Germinal center (tissue), 1 donor: ENCODE measurements at regions not wholly inside any gene's neighbourhood (a gene's known extent, or its start where the extent isn't known, plus 50 kb on each side); places are given as distances from the start of the nearest gene placed in this dataset.

Source experiments
- DNase-seq: peaks from one replicate; pipeline ENCODE4 v3.0.0; 2012; ENCODE audit warnings: mixed read lengths, low spot score

DNA sequence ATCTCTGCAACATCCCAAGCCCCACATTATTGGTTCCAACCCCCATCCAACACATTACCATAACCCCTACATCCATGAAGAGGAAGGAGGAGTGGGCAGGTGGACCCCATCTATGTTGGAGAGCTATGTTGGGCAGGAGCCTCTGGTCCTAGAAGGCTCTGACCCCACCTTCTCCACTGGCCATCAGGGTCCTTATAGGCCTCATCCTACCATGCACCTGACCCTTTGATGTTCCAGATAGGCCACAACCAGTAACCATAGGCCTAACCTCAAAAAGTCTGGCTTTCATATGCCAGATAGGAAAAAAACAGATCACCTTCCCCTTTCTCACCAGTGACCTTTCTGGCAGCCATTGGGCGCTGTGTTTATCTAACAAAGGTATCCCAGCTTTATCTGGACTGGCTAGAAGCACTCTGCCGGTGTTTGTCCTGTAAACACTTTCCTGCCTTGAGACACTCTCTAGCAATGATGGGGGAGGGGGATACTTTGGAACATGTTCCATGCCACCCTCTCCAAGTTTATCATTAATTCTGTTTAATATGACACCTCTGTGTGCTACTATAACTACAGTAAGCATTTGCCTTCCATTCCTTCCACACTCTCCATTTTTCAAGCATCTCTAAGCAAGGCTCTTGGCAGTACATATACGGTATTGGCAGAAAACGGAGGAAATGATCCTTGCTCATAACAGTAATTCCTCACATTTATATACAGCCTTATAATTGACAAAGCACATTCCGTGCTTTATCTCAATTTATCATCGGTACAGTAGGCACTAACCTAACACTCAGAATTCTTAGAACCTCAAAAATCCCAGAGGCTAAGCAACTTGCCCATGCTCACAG, 377.1 kb downstream of the VPS13C start:
- DNase-seq: no peak

- no peak for DNase-seq
These were observed 378.6 kb downstream of the VPS13C start for GRCh38 chr15:61681676-61682075.

DNA sequence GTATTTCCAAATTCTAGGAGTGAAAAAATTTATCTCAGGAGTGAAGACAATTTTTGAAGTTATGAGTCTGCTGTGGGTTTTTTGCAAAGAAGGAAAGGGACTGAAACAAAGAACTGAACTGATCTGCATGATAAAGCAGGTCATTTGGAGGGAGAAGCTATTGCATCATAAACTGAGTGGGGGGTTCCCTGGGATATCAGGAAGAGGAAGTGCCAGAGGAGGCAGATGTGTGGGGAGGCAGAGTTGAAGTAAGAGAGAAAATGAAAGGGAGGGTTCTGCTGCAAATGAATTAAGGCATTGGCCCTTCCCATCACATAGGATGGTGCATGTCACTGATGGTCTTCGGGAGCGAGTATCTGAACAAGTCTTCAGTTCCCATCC, 379.2 kb downstream of the VPS13C start:
- no peak for DNase-seq

- no peak for DNase-seq
These were observed 379.8 kb downstream of the VPS13C start for GRCh38 chr15:61680260-61681037.

- no peak for DNase-seq
These were observed 388.5 kb downstream of the VPS13C start for GRCh38 chr15:61671736-61672135.

DNA sequence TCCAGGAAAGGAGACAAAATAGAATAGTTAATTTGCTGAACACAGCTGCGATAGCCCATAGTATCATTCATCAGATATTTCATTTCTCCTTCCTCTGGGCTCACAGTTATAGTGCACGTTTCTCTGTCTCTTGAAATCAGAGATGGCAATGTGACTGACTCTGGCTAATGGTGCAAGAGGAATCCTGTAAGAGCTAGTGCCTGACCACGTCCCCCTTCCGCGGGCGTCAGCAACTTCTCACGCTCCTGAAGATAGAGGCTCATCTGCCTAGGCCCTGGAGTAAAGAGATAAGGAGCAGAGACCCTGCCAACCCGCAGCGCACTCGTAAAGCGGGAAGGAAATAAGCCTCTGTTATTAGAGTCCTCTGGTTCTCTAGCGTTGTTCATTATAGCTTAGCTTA, 391.8 kb downstream of the VPS13C start:
- DNase-seq: no peak

GRCh38 chr15:61661791-61662190, 398.5 kb downstream of the VPS13C start:
- no peak for DNase-seq

DNA sequence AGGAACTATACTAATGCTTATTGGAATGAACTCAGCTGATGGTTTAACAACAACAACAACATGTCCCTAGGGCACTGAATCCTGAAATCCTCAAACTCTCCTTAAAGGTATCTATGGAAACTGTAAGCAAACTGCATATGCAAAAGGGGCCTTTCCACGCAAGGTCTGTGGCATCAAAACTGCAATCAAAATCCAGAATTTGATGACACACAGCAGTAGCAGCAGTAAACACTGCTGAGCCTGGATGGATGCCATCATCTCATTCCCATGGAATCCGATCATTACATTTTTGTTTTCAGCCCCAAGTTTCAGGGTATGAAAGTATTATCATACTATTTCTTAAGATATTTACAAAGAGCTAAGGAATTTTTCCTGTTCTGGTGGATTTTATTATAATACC, 399.7 kb downstream of the VPS13C start:
- no peak for DNase-seq

GRCh38 chr15:61659566-61660190, 400.6 kb downstream of the VPS13C start:
- DNase-seq: no peak

- no peak for DNase-seq
These were observed 402.8 kb downstream of the VPS13C start for GRCh38 chr15:61657461-61657860.

GRCh38 chr15:61656391-61656790, 403.9 kb downstream of the VPS13C start:
- DNase-seq: no peak

DNA sequence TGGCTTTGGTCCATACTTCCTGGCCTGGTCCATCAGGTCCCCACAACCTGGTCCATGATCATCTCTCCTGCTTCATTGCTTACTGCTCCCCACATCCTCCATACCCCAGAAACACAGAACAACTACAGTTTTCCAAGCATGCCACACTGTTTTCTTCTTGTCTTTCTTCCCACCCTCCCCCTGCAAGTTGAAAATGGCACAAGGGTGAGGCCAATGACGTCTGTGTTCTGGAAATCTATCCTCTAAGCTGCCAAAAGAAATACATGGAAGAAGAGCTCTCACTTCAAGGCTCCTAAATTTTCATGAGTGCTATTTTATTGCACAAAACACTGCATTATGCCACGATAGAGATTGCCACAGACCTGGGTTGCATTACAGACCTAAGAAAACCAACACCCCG, 404.4 kb downstream of the VPS13C start:
- no peak for DNase-seq

- no peak for DNase-seq
These were observed 405.3 kb downstream of the VPS13C start for GRCh38 chr15:61654918-61655317.

DNA sequence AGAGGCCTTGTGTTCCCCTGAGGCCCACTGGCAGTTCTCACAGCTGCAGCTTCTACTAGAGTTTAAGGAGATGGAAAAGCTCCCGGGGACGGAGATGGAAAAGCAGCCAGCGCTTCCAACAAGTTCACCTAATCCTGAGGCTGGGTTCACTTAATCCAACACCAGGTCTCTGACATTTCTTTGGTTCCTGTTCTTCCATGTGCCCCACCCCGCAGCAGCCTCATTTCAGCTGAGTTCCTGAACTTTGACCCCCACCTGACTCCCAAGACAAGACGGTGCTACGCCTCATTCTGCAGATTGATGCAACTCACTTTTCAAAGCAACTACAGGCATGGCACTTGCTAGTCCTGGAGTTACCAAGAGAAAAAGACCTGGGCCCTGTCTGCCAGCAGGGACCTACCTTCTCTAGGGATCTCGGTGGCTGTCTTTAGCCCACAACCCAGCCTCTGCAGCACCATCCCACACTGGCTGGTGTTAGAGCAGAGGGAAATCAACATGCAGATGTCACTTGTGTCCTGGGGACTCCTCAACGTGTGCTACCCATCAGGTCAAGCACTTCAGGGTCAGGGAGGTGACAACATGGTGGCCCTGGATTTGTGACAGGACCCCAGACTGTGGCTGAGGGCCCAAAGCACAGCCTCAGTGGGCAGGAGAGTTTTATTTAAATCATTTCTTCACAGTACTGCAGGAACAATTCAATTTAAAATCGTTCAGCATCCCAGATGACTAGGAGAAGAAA, 406.1 kb downstream of the VPS13C start:
- DNase-seq: no peak

- DNase-seq: no peak
These were observed 407.1 kb downstream of the VPS13C start for GRCh38 chr15:61653110-61653509.

DNA sequence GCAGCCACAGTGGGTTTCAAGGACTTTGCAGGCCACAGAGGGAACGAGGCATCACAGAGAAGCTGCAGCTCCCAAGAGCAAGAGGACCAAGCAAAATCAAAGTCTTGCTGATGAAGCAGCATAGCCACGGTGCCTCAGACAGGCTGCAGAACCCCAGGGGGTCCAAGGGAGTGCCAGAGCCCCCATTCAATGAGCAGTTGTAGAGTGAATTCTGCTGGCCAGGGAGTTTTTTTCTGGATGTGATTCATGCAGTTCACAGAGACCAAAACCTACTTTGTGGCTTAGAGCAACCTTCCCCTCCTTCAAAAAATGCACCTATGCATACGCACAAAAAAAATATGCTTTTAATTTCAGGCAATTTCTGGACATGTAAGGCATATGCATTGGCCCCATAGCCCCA, 409.0 kb downstream of the VPS13C start:
- no peak for DNase-seq

DNA sequence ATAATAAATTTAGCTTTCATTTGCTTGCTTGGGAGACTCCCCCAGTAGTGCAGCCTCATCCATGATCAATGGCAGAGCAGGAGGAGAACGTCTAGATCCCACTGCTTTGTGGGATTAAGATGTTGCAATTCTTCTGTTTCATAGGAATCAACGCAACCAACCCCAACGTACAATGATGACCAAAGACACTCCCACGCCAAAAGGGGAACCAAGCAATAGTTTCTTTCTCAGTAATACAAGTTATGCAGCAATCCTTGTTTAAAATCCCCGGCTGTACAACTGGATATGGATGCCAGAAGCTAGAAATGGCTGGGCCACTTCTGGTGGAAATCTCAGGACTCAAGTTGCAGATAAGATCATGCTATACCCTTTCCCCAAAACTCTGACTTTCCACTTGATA, 411.2 kb downstream of the VPS13C start:
- no peak for DNase-seq

DNA sequence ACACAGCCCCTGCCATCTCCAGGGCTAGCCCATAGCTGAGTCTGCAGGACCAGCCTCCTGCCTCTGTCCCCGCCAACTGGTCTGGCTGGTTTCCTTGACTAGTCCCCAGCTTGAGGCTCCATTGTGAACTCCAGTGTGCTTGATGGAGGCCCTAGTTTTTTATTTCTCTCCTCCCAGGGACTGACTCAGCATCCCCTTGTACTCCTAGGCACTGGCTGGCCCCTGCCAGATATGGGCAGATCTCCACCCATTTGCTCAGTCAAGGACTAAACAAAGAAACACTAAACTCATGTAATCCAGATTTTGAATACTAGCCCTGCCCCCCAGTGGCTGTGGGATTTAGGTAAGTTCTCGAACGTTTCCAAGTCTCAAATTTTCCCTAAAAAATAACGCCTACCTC, 415.4 kb upstream of the RORA start:
- DNase-seq: no peak

DNA sequence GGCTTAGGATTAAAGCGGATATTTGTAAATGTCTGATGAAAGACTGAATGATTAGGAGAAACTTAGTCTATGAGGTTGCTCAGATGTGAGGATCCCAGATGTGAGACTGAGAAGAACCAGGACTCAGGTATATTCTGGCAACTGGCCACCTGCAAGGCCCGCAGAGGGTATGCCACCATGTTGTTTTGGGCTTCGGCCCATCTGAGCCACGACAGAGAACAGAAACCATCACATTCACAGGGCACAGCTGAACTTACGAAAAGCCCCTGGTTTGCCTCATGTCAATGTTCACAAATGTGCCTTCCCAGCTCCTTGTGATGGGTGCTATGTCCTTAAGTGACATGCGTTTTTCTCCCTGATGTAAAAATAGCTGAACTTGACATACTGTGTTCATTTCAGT, 412.5 kb upstream of the RORA start:
- no peak for DNase-seq

DNA sequence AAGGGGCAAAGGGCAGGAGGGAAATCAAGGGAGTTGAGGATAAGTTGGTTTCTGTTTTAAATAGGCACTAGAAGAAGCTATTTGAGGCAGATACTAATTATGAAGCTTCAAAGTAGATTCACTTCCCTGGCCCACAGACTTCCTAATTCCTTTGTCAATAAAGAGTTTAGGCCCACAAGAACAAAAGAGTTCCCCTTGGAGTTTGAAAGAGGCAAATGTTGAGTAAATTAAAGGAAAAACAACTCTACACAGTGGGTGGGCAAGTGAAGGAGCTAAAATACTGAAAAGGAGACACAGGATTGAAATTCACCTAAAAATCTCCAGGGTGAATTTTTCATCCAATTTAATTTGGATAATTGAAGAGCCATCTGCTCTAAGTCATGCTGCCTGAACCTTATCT, 411.7 kb upstream of the RORA start:
- DNase-seq: no peak

DNA sequence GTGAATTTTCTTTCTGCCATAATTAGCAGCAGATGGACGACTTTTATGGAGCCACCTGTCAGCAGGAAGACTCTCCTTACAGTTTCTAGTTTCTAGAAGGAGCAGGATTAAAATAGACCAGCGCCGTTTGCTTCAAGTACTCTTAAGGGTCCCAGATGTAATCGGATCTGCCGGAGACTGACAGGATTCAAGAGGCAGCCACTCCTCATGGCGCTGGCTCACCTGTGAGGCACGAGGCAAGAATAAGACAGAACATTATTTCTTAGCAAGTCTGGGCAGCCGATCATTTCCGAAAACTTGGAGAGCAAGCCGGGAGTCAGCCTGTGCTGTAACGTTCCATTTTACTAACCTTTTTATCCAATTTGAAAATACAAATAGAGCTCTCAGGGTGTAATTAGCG, 410.4 kb upstream of the RORA start:
- DNase-seq: no peak

- no peak for DNase-seq
These were observed 405.7 kb upstream of the RORA start for GRCh38 chr15:61634837-61635236.
